ENCODE measurements at regions not wholly inside any gene's neighbourhood (a gene's known extent, or its start where the extent isn't known, plus 50 kb on each side); places are given as distances from the start of the nearest gene placed in this dataset.

DNA sequence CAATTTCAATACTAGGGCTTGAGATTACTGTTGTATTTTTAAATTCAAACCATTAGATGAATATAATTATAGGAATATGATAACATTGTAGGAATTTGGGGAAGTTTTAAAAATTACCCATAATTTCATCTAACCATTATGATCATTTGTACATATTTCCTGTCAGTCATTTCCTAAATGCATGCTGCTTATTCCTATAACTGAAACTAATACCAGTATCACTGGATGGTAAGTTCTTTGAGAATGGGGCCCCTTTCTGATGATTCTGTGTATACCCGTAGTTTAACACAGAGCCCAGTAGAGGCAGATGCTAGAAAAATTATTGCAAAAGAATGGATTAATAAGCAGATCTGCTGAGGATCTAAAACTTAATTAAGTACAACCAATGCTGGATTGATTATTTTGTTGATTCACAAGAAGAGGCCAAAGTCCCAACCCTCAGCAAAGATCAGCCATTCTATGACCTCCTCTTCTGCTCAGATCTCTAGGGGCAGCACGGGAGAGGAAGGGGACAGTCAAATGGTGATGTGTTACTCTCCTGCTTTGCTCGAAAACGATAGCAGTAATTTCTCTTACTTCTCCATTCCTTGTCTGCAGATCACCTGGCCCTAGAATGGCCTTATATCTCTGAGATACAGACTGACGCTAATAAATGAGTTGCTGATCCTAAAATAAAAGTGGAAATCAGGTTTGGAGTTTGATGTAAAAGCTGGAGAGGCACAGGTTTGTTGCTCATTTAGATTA lies 69.5 kb upstream of the PELI1 start:
- TF ChIP-seq EZH2 (IDR thresholded peaks at IDR 0.05) (no peak), FOXP2 (optimal IDR thresholded peaks at IDR 0.05; ENCODE audit: control extremely low read depth, extremely low read length, insufficient read depth) (no peak)
